ENCODE measurements at regions not wholly inside any gene's neighbourhood (a gene's known extent, or its start where the extent isn't known, plus 50 kb on each side); places are given as distances from the start of the nearest gene placed in this dataset.
A peak's percentile ranks its signal among the peaks of the same experiment; 100 is the strongest.
"Not testable (repeated sequence)": the region's sequence is repeated elsewhere in the genome, so short reads cannot be mapped to it uniquely, and the experiment has no call there.

DNA sequence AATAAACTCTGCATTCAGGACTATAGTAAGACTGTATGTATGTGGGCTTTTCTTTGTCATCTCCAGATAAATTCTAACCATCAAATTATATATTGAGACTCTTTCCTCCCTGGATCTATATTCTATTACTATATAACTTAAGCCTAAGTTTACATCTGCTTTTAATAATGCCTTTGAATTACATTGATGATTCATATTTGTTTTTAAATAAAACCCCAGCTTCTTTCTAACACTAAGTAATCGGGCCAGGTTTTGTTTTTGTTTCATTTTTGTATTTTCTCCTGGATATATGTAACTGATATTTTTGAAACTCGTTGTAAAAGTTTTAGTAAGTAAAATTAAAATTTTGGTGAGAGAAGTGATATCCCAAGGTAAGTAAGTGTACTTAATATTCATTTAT, 1599.1 kb downstream of the PCDH9 start:
- DNase-seq (ENCODE audit: insufficient read length, low spot score) (no peak), FAIRE-seq (no peak)

- FAIRE-seq (no peak), DNase-seq (ENCODE audit: insufficient read length, low spot score) (no peak)
Measured at GRCh38 chr13:65629926-65630325, 1600.2 kb downstream of the PCDH9 start.

DNA sequence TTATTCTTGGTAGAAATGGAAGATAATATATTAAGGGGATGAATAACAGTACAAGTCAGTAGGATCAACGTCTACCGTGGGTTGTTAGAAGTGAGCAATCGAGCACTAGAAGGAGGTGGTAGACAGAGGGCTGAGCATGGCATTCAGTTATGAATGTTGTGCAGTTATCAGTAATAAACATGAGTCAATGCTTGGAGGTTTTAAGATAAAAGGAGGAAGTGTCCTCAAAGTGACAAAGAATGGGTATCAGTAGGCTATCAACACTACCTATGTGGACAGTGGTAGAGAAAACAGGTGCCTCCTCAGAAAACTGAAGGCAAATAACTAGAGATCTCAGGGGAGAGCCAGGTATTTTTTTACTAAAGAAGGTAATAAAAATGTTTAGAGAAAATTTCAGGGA, 1607.0 kb downstream of the PCDH9 start:
- FAIRE-seq (no peak), DNase-seq (ENCODE audit: insufficient read length, low spot score) (no peak)

DNA sequence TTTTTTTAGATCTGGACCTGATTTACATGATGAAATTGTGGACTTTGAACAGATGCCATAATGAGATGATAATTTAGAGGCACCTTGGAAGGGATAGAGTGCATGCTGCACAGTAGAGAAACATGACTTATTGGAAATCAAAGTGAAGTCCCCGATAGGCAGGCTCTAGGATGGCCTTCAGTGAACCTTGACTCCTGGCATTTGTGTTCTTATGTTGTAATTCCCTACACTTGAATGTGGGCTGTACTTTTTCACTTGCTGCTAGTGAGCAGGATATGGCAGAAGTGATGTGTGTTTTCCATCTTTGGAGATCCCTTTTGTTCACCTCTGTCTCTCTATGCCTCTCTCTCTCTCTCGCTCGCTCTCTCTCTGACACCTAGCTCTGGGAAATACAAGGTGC, 1614.6 kb downstream of the PCDH9 start:
- no peak for DNase-seq (ENCODE audit: insufficient read length, low spot score)
- FAIRE-seq, result no peak

DNA sequence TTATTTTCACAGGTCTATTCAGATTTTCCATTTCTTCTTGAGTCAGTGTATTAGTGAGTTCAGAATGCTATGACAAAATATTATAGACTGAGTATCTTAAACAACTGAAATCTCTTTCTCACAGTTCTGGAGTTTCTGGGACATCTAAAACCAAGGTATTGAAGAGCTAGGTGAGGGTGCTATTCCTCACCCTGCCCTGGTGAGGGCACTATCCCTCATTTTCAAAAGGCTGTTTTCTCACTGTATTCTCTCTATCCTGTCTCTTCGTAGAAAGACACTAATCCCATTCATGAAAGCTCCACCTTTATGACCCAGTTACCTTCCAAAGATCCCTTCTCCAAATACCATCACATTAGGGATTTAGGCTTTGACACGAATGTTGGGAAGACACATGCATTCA, 1617.1 kb downstream of the PCDH9 start:
- no peak for FAIRE-seq
- no peak for DNase-seq (ENCODE audit: insufficient read length, low spot score)

DNA sequence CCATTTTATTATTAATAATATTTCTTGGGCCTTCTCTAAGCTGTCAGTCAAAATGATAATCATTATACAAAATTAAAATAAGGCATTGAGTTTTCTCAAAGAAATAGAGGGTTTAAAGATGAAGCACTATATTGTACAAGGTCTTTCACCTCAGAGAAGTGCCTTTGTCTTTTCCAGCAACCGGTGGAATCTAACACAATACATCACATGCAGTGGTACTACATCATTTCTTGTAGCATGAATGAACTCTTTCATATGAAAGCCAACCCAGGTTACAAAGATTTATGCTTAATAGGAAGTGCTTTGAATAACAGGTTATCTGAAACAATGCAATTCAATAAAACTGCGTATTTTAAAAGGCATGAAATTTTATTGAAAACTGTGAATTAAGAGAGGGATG, 1620.8 kb downstream of the PCDH9 start:
- DNase-seq (ENCODE audit: insufficient read length, low spot score) (no peak), FAIRE-seq (no peak)

DNA sequence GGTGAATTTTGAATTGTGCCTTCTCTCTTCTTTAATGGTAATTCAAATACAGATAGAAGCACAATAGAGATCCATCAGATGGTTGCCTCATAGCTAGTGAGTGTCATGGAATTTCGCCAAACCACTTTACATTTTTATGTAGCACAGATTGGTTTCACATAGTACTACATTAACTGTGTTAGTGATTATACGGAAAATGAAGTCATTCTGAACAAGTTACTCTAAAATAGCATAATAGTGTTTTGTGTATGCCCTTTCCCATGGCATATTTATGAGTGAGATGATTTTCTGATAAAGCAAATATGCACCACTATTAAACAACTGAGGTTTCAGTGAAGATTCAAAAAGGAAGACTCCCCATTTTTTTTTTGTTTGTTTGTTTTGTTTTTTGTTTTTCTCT, 1623.5 kb downstream of the PCDH9 start:
- DNase-seq (ENCODE audit: insufficient read length, low spot score) (no peak), FAIRE-seq (no peak)

GRCh38 chr13:65605396-65605795, 1624.7 kb downstream of the PCDH9 start:
- FAIRE-seq (no peak), DNase-seq (ENCODE audit: insufficient read length, low spot score) (no peak)

- FAIRE-seq, result no peak
Measured at GRCh38 chr13:65603160-65603559, 1627.0 kb downstream of the PCDH9 start.

GRCh38 chr13:65601855-65602254, 1628.3 kb downstream of the PCDH9 start:
- FAIRE-seq, result no peak
- no peak for DNase-seq (ENCODE audit: insufficient read length, low spot score)

More at GRCh38 chr13:65603160-65603559, 1627.0 kb downstream of the PCDH9 start:
- DNase-seq (ENCODE audit: insufficient read length, low spot score), result no peak

- no peak for FAIRE-seq
- DNase-seq (ENCODE audit: insufficient read length, low spot score), result peak; percentile 21
Measured at GRCh38 chr13:65600702-65601101, 1629.4 kb downstream of the PCDH9 start.

DNA sequence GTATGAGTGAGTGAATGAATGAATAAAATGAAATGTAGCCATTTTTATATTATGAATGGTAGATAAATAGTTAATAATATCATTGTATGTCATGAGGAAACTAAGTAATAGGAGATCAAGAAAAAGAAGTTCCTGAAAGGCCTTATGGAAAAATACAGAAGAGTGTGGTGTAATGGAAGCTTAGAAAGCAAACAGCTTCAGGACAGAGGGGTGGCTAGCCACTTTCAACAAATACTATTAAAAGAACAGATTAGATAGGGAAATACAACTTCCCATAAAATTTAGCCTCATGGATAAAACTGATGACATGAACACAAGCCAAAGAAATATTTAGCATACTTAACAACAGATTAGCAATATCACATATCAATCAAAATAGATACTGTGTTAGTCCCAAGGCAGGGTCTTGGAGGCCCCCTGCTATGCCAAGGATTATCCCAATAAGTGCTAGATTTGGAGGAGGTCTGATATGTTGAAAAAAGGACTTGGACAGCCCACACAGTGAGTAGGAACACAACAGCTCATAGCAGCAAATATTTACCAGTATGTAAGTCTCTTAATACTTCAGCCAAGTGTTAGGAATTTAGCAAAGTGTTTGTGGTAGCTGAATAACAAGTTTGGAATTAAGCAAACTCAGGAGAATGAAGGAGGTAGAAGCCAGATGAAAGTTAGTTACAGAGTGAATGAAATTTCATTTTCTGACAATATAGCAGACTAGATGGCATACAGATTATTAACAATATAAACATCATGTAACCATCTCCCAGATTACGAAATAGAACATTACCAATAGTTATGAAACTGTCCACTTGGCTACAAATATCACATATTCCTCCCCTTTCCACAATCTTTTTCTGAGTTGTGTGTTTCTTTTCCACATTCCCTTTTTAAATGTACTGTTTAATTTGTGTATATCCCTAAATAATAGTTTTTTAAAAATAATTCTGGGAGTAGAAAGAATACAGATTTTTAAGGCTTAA, 1632.0 kb downstream of the PCDH9 start:
- no peak for DNase-seq (ENCODE audit: insufficient read length, low spot score)
- no peak for FAIRE-seq

- no peak for FAIRE-seq
Measured at GRCh38 chr13:65595916-65596315, 1634.2 kb downstream of the PCDH9 start.

GRCh38 chr13:65594298-65594781, 1635.8 kb downstream of the PCDH9 start:
- FAIRE-seq, result no peak
- DNase-seq (ENCODE audit: insufficient read length, low spot score), result no peak

More at GRCh38 chr13:65595916-65596315, 1634.2 kb downstream of the PCDH9 start:
- DNase-seq (ENCODE audit: insufficient read length, low spot score), result no peak

GRCh38 chr13:65593298-65593874, 1636.8 kb downstream of the PCDH9 start:
- no peak for DNase-seq (ENCODE audit: insufficient read length, low spot score)
- no peak for FAIRE-seq

DNA sequence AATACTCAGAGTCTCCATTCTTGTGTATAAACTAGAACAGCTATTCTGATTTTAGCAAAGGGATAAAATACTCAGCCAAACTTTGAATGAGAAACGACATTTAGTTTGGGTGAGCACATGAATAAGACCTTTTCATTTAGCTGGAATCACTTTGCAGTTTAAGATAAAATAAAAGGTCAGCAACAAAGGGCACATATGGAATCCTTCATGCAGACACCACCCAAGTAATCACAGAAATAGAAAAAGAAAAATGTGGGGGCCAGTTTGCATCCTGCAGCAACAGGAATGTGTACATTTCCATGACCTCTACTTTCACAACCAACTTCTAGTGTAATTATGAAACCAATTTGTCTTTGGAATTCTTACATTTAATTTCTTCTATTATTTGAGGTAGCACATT, 1637.4 kb downstream of the PCDH9 start:
- DNase-seq (ENCODE audit: insufficient read length, low spot score) (no peak), FAIRE-seq (no peak)

DNA sequence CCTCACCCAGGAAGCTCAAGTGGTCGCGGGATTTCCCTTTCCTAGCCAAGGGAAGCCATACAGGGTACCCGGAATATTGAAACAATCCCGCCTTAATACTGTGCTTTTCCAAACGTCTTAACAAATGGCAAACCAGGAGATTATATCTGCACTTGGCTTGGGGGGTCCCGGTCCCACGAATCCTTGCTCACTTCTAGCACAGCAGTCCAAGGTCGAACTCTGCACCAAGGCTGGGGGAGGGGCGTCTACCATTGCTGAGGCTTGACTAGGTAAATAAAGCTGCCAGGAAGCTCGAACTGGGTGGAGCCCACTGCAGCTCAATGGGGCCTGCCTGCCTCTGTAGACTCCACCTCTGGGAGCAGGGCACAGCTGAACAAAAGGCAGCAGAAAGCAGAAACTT, 1644.8 kb downstream of the PCDH9 start:
- FAIRE-seq, result no peak
- no peak for DNase-seq (ENCODE audit: insufficient read length, low spot score)

DNA sequence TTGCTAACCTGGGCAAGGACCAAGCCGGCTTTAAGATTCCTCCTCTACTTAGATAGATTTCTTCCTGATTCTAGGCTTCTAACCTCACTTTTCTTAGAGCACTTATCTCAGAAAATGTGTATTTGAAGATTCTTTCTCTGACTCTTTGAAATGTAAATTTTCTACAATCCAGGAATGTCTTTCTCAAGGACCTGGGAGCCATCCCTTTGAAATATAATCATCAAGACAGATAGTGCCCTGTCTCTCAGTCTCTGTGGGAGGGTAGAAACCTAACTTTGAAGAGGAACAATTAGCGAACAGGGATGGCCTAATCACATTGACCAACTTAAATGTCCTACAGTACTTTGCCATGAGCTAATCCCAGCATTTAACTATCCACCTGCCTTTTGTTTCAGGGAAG, 1646.0 kb downstream of the PCDH9 start:
- DNase-seq (ENCODE audit: insufficient read length, low spot score) (no peak), FAIRE-seq (no peak)

DNA sequence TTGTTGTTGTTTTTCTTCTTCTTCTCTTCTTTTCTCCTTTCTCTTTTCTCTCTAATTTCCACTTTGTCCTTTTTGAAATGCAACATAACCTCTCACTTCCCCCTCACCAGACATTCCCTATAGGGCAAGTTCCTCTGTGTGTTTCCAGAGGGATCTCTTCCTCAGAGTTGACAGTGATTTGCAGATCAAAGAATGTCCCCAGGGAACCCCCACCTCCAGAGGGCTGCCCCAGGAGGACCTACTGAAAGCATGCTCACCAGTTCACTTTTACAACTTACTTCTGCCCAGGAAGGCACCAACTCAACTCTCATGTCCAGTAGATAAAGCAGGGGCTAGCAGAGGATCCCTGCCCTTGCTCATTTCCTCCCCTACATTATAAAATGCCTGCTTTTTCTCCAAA, 1648.0 kb downstream of the PCDH9 start:
- FAIRE-seq, result no peak
- no peak for DNase-seq (ENCODE audit: insufficient read length, low spot score)

- not testable (repeated sequence) for FAIRE-seq
Measured at GRCh38 chr13:65564561-65564960, 1665.6 kb downstream of the PCDH9 start.

GRCh38 chr13:65562305-65562704, 1667.8 kb downstream of the PCDH9 start:
- FAIRE-seq (no peak), DNase-seq (ENCODE audit: insufficient read length, low spot score) (no peak)

More at GRCh38 chr13:65564561-65564960, 1665.6 kb downstream of the PCDH9 start:
- not testable (repeated sequence) for DNase-seq (ENCODE audit: insufficient read length, low spot score)

- FAIRE-seq (no peak), DNase-seq (ENCODE audit: insufficient read length, low spot score) (no peak)
Measured at GRCh38 chr13:65560936-65561335, 1669.2 kb downstream of the PCDH9 start.

Data from HTR-8/SVneo (cell line).